HG02981 (cell line): ENCODE measurements at regions not wholly inside any gene's neighbourhood (a gene's known extent, or its start where the extent isn't known, plus 50 kb on each side); places are given as distances from the start of the nearest gene placed in this dataset.

Experiments
- ATAC-seq: cut with Tn5 transposase; IDR thresholded peaks from one replicate; pipeline ENCODE4 v1.9.1; 2021; ENCODE audit warnings: mild to moderate bottlenecking, moderate library complexity; ENCODE audit not compliant: unreplicated experiment

DNA sequence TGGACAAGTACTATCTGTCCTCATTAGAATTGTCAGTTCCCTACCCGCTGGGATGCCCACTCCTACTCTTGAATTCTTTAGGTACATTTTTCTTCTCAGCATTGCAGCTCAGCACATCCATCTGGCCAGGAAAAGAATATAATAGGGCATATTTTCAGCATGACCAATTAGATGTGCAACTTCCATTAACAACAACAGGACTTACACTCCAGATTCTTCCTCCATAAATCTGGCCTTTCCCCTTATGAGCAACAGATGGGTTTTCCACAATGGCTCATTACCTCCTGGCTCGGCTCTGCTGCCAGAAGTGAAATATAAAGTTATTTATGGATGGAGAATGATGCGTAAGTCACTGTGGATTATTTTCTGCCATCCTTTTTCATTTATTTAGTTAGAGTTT lies 443.8 kb upstream of the TGFBR2 start:
- no peak for ATAC-seq

- ATAC-seq: no peak
Observed at GRCh38 chr3:30166535-30166934, 439.9 kb upstream of the TGFBR2 start.

GRCh38 chr3:30167541-30168011 lies 438.8 kb upstream of the TGFBR2 start:
- ATAC-seq: no peak

- no peak for ATAC-seq
Observed at GRCh38 chr3:30169487-30169886, 436.9 kb upstream of the TGFBR2 start.

DNA sequence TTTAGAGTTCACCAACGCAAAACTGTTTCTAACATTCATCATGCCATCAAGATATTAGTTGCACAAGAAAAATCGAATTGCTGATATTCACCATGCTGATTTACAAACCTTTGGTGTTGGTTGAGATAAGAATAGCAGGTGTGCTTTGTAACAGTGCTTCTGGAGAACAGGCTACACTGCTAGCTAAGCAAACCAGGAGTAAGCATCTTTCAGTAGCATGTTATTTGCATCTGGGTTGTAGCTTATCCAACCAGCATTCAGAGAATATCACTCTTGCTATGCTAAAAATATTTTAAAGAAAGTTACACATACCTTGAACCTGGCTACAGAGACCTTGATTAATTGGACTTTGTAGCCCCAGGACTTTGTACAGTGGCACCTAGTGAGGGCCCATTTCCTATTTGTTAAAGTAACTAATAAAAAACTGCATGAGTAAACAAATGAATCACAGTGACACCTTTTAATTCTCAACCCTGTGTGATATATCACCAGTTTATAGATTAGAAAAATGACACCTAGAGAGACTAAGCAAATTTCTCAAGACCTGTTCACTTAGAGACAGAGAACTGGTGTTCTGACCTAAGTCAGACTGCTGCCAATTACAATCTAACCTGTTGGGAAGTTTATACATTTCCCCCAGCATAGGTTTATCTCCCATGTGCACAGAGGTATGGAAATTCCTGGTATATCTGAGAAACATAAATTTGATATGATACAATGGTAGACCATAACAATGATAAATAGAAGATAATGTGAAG lies 435.5 kb upstream of the TGFBR2 start:
- ATAC-seq: no peak

GRCh38 chr3:30174357-30174756 lies 432.0 kb upstream of the TGFBR2 start:
- ATAC-seq: no peak

GRCh38 chr3:30180310-30181177 lies 425.9 kb upstream of the TGFBR2 start:
- no peak for ATAC-seq

DNA sequence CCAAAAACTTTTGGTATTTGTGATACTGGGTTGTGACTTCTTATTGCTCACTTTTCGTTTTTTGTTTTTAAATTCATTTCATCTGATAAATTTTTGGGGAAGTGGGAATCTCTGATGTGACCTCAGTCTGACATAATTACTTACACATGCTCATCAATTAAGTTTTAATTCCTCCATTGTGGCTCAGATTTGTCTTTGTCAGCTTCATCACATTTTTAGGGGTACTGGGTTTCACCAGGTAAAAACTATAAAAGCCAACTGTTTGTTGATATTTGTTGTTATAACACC lies 425.3 kb upstream of the TGFBR2 start:
- no peak for ATAC-seq

DNA sequence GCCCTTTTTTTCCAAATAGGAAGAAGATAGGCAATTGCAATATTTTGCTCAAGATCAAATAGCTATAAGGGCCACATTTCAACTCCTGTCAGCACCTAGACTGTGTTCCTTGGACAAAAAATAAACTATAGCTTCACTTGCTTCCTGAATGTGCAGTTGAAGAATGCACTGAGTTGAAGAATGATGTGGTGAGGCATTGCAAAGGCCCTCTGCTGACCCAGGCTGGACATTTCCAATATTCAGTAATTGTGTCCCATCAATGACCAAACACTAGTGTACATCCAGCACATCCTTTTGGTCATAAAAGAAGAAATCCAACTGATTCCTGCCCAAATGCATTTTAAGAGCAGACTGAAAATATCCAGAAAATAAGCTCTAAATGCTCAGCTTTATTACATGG lies 424.8 kb upstream of the TGFBR2 start:
- no peak for ATAC-seq

DNA sequence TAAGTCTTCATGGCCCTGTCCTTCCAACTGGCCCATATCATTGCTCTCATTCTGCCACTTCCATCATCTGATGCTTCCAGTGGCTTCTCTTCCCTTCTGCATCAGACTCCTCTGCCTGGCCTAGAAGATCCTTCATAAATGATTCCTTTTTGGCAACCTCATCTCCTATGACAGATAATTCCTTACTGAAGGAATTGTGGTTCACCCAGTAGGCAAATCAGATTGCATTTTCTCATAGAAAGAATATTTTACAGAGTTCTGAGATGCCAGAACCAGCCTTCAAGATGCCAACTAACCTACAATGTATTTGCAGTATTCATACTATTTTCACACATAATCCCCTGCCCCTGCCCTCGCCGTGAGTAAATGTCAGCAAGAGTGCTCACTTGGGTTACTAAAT lies 423.0 kb upstream of the TGFBR2 start:
- no peak for ATAC-seq

GRCh38 chr3:30184091-30184810 lies 422.1 kb upstream of the TGFBR2 start:
- ATAC-seq: no peak

DNA sequence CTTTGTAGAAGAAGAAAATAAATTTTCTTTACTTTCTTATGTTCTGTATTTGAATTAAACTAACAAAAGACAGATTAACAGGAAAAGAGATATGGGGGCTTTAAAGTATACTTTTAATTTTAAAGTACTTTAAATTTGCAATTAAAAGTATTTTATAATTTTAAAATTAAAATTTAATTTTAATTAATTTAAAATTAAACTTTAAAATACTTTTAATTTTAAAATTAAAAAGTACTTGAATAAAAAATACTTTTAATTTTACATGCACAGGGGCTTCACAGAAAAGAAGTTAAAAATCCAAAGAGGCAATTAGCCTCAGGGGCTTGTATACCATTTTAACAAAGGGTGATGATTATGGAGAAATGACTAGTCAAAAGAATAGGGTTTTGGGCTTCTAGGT lies 420.5 kb upstream of the TGFBR2 start:
- ATAC-seq: no peak

DNA sequence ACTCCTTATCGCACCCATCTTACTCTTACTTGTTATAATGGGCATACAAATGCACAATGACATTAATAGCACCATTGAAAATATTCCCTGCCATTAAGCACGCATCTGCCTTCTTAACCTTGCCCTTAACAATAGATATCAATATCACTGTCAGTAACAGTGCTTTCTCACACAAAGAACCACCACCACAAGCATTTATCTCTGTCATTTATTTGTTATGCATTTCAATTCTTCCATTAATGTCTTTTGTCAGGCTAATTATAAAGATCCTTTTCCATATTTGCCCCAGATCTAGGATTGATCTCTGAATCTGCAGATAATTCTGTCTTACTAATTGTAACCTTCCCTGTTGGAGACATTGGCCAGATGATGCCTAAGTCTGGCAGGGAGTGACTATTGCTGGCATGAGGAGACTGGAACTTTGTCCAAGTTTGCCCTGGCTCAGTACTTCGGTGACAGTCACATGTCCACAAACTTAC lies 419.6 kb upstream of the TGFBR2 start:
- ATAC-seq: no peak

- no peak for ATAC-seq
Observed at GRCh38 chr3:30187366-30187765, 419.0 kb upstream of the TGFBR2 start.

GRCh38 chr3:30188713-30189112 lies 417.7 kb upstream of the TGFBR2 start:
- no peak for ATAC-seq

DNA sequence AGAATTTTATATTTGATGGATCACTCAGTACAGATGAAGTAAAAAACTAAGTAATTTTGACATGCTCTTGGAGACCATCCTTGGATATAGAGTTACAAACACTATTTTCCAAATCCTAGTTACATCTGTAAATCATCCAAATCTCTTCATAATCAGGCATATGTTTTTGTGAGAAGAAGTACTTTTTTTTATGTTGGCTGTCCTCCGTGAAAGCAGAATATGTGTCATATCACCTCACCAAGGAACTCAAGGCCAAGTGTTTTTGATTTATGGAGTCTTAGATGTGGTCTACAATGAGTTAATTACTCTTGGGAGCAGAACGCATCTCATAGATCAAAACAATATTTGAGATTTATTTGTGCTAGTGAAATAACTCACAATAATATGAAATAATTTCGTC lies 416.5 kb upstream of the TGFBR2 start:
- ATAC-seq: no peak

GRCh38 chr3:30193625-30194044 lies 412.8 kb upstream of the TGFBR2 start:
- no peak for ATAC-seq

DNA sequence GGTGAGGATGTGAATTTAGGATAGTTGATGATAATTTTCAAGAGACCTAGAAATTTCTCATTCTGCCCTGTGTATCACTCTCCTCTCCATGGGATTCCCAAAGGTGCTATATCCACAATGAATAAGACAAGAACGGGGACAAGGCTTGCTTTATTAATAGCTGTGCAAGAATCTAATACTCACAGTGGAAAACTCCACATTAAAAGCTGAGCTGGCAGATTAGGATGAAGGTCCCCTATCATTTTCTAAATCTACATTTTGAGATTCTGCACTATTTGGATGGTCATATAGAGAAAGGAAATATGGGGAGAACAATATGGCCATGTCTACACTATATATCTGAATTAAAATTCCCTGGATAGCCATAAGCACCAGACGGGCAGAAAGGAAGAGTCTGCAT lies 411.0 kb upstream of the TGFBR2 start:
- no peak for ATAC-seq

DNA sequence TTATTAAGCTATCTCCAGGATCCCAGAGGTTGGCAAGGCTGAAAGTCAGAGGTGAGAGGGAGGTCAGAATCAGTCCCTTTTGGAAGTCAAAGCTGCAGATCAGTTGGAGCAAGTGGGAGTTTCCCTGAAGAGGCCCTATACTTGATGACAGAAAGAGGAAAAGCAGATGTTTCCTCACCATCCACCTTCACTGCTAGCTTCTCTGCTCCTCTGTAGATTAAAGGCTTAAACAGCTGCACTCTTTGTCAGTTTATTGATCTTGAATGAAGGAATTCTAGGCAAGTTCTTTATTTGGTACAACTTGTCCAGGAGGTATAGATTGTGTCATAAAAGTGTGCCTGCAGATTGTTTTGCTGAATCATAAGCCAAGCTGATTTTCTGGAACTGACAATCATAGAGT lies 408.2 kb upstream of the TGFBR2 start:
- no peak for ATAC-seq

GRCh38 chr3:30199096-30199759 lies 407.2 kb upstream of the TGFBR2 start:
- peak; percentile 70 for ATAC-seq

DNA sequence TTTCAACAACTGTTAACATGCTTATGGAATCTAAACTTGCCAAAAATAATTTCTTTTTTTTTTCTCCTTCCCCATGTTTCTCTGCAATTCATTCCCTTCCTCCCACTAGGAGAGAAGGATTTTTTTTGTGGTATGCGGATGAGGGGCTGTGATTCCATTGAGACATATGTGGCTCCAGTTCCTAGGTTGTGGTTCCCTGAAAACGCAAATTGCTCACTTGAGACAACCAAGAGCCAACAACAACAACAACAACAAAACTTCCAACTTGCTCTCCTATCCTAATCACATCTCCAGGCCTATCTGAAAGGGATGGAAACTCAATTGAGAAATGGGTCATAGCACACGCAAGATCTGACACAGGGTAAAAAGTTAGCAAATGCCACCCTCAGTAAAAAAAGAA lies 406.5 kb upstream of the TGFBR2 start:
- no peak for ATAC-seq
